Left renal cortex interstitium (tissue), 4 donors: ENCODE measurements at regions not wholly inside any gene's neighbourhood (a gene's known extent, or its start where the extent isn't known, plus 50 kb on each side); places are given as distances from the start of the nearest gene placed in this dataset.
"Not testable (repeated sequence)": the region's sequence is repeated elsewhere in the genome, so short reads cannot be mapped to it uniquely, and the experiment has no call there.

Experiments used
- DNase-seq, 4 donors: peaks; one replicate each; pipeline ENCODE4 v3.0.0-alpha.2; 2013; ENCODE audit warnings: low read depth in 4 of 4, low spot score in 2 of 4, missing footprints in 1 of 4

GRCh38 chr2:138213084-138213483 lies 248.8 kb downstream of the HNMT start:
- DNase-seq: no peak

DNA sequence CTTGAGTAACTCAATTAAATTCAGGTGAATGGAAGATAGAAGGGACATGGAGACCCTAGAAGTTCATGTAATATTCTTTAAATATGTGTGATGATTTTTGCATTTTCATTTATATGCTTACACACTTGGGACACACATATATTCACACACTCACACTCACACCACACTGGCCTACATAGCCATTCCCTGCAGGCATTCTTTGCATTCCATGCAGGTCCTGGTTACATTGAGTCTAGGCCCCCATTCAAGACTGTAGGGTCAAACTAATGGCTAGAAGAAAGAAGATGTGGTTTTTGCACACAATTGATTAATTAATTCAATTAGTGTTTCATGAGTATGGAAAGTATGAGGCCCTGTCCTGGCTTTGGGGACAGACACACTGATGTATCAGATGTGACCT lies 249.4 kb downstream of the HNMT start:
- no peak for DNase-seq

GRCh38 chr2:138215958-138216357 lies 251.7 kb downstream of the HNMT start:
- no peak for DNase-seq

GRCh38 chr2:138217975-138218374 lies 253.7 kb downstream of the HNMT start:
- no peak for DNase-seq

- no peak for DNase-seq
These were observed 254.1 kb downstream of the HNMT start for GRCh38 chr2:138218397-138218796.

DNA sequence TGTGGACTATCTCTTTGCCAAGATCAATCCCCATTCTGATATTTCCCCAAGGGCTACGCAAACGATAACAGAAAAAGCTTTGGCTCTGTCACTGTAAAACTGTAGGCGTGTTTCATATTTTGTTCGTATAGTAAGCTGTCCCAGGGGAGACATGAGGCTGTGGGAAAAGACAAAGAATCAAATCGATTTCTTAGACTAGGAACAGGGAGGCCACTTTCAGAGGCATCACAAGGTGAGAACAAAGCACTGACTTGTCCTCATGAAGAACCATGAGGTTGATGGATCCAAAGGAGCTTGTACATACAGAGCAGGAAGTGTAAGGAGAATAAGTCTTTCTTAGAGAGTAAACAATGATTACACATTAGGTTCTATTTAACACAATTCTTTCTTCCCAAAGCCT lies 255.7 kb downstream of the HNMT start:
- DNase-seq: no peak

- DNase-seq: no peak
These were observed 257.1 kb downstream of the HNMT start for GRCh38 chr2:138221358-138221757.

- DNase-seq: no peak
These were observed 259.0 kb downstream of the HNMT start for GRCh38 chr2:138223319-138223718.

DNA sequence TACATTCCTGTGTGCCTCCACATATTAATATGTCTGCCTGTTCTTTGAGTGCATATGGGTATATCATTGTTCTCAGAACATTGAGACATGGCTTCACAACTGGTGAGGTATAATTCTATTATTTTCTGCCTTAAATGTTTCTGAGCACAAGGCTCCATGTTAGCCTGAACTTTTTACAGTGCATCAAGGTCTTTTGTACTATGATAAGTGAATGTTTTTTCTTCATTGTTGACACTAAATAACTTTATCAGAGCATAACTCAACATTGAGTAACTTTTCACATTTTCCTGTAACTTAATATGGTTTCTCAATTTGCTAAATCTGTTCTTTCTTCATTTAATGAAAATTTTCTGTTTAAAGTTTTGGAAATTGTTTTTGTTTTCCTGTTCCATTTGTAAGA lies 262.9 kb downstream of the HNMT start:
- no peak for DNase-seq

DNA sequence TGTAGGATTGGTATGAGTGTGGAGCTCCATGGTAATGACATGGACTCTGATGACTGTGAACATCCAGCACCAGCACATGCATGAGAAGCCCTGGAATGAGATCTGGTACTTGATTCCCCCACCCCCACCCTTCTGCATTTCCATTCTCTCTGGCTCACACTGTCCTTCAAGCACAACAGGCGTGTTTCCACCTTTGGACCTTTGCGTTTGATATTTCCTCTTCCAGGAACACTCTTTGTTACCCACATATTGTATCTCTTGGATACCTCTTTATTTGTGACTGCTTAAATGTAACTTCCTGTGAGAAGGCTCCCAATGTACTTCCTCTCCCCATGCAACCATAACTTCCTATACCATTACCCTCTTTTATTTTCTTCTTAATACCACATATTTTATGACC lies 263.8 kb downstream of the HNMT start:
- DNase-seq: no peak

- DNase-seq: no peak
These were observed 267.3 kb upstream of the SPOPL start for GRCh38 chr2:138234265-138234664.

DNA sequence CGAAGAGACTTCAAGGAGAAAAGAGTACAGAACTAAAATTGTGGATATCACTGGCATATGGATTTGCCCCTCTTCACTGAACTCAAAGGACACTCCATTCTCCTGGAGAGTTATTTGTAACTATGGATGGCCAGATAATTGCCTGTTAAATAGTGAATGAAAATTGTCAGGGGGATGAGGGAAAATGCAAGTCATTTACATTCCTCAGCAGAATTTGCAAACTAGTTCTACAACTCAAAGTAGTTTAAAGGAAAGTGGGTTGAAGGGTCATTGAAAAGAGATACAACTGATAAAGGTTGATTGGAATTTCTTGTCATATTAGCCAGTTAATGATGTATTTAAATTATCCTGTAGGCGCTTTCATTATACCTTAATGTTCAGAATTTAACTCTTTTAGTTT lies 266.5 kb upstream of the SPOPL start:
- no peak for DNase-seq

- no peak for DNase-seq
These were observed 265.4 kb upstream of the SPOPL start for GRCh38 chr2:138236142-138236541.

DNA sequence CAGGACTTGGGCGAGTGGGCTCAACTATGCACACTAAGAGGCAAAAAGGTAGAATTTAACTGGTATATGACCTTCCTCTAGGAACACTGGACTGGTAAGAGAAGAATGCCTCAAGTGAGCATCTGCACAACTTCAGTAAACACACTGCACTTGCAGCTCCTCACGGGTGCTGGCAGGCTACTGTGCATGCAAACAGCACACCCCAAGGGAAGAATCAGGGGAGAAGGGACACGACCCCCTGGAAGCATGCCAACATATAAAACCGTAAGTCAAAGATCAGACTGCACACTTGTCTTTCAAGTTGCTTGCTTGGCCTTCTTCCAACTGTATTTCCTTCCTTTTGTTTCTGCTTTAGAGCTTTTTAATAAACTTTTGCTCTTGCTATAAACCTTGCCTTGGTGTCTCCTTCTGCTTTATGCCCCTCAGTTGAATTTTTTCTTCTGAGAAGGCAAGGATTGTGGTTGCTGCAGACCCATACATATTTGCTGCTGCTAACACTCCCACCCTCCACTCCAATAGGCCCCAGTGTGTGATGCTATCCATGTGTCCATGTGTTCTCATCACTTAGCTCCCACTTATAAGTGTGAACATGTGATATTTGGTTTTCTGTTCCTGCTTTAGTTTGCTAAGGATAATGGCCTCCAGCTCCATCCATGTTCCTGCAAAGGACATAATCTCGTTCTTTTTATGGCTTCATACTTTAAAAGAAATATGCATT lies 263.7 kb upstream of the SPOPL start:
- DNase-seq: no peak

DNA sequence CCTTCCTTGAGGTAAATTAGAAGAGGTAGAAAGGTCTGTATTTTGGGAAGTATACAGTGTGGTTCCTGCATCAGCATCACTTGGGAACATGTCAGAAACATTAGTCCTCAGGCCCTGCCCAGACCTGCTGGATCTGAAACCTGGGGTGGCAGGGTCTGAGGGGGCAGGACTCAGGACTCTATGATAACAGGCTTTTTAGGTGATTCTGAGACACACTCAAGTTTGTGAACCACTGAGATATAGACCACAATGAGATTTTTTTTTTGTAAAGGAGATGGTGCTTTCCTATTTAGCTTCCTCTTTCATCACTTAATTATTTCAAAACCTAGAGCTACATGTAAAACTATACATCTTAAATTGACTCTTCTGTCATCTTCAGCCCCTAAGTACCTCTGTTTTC lies 262.7 kb upstream of the SPOPL start:
- no peak for DNase-seq

DNA sequence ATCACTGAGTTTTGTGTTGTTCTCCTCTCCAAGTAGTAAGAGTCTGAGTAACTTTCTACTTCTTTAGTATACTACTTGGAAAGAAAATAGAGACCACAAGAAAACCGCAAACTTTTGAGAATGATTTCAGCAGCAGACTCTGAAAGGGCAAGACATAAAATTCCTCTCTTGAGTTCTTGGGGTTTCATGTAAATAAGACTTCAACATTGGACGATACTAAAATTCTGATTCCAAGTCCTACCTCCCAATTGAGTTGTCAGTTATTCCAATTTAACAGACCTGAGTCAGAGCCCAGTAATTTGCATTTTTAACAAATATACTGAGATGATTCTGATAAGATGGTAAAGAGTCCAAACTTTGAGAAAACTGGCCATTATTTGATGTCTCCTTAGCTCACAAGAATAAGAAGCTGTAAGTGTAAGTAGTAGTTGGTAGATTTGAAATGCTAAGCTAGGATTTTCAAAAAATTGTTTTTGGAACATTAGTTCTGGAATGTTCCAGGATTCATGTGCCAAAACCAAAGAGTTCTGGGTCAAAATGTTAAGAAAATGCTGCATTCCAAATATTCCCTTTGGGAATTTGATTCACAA lies 261.6 kb upstream of the SPOPL start:
- no peak for DNase-seq

GRCh38 chr2:138243372-138243771 lies 258.2 kb upstream of the SPOPL start:
- DNase-seq: no peak

GRCh38 chr2:138244501-138244925 lies 257.1 kb upstream of the SPOPL start:
- DNase-seq: no peak

- DNase-seq: no peak
These were observed 256.3 kb upstream of the SPOPL start for GRCh38 chr2:138245310-138245709.

- DNase-seq: no peak
These were observed 254.3 kb upstream of the SPOPL start for GRCh38 chr2:138247302-138247701.

DNA sequence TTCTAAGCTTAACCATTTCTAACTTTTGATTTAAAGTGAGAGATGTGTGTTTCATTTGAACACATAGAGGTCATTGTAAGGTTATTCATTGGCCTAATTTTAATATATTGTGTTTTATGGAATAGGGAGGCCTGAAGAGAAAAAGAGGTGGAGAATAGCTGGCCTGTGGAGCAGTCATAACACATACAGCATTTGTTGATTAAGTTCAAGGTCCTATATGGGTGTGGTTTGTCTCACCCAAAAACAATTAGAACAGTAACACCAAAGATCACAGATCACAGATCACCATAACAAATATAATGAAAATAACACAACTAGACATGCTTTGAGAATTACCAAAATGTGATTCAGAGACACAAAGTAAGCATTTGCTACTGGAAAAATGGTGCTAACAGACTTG lies 252.4 kb upstream of the SPOPL start:
- DNase-seq: no peak

DNA sequence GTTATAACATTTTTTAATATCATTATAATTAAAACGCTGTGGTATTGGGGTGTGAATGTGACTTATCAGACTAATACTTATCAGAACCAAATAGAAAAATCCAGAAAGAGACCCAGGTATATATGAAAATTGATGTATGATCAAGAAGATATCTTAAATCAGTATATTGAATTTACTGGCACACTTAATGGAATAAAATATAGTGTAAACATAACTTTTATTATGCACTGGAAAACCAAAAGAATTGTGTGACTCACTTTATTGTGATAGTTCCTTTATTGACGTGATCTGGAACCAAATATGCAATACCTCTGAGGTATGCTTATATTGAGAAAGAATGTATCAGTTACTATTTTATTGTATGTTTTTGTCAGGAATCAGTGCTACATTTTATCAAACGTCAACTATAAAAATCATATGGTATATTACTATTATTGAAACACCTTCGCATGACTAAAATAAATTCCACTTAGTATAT lies 250.7 kb upstream of the SPOPL start:
- DNase-seq: not testable (repeated sequence)

- no peak for DNase-seq
These were observed 249.0 kb upstream of the SPOPL start for GRCh38 chr2:138252587-138252986.
